ENCODE measurements at regions not wholly inside any gene's neighbourhood (a gene's known extent, or its start where the extent isn't known, plus 50 kb on each side); places are given as distances from the start of the nearest gene placed in this dataset.

DNA sequence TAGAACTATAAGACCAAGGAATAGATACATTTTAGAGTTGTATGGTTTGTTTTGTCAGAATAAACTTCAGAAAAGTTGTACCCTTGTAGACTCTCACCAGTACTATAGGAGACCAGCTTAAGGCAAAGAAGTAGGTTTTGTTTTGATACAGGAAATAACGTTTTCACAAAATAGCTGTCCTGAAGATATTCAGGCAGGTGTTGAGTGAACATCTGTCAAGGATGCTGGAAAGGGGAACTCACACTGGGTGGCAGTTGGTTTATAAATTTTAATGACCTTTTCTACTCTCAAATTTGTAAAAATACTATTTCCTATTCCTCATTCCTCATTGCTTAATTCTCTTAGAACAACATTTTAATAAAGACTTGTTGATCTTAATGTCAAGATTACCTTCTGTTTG lies 174.0 kb upstream of the MAN1A1 start:
- TF ChIP-seq, protein P1, sequence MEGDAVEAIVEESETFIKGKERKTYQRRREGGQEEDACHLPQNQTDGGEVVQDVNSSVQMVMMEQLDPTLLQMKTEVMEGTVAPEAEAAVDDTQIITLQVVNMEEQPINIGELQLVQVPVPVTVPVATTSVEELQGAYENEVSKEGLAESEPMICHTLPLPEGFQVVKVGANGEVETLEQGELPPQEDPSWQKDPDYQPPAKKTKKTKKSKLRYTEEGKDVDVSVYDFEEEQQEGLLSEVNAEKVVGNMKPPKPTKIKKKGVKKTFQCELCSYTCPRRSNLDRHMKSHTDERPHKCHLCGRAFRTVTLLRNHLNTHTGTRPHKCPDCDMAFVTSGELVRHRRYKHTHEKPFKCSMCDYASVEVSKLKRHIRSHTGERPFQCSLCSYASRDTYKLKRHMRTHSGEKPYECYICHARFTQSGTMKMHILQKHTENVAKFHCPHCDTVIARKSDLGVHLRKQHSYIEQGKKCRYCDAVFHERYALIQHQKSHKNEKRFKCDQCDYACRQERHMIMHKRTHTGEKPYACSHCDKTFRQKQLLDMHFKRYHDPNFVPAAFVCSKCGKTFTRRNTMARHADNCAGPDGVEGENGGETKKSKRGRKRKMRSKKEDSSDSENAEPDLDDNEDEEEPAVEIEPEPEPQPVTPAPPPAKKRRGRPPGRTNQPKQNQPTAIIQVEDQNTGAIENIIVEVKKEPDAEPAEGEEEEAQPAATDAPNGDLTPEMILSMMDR (IDR thresholded peaks at IDR 0.05; ENCODE audit: insufficient read depth, low read depth, low read length, missing control alignments) = no peak

DNA sequence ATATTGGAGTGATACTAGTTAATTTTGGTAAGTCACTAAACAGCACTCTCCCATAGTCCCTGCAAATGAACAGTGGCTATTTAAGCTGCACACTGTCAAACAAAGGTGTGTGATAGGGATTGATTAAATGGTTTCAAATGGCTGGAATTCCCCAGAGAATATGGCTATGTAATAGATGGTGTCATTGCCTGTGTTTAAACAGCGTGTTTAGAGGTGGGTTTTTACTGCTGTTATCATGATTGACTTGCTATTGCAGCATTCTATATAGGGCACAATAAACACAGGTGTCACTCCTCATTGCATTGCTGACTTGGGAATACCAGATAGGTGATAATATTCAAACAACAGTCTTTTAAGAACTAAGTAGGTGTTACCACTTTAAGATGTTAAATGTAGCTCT lies 171.7 kb upstream of the MAN1A1 start:
- DNase-seq (ENCODE audit: low read depth) = no peak
- H3K4me3 ChIP-seq (ENCODE audit: low read depth, low read length) = no peak overlapping the region
- TF ChIP-seq, protein P1 (IDR thresholded peaks at IDR 0.05; ENCODE audit: insufficient read depth, low read depth, low read length, missing control alignments) = no peak

More for the DNA sequence above, 174.0 kb upstream of the MAN1A1 start:
- no peak for DNase-seq (ENCODE audit: low read depth)
- no peak overlapping the region for H3K4me3 ChIP-seq (ENCODE audit: low read depth, low read length)

DNA sequence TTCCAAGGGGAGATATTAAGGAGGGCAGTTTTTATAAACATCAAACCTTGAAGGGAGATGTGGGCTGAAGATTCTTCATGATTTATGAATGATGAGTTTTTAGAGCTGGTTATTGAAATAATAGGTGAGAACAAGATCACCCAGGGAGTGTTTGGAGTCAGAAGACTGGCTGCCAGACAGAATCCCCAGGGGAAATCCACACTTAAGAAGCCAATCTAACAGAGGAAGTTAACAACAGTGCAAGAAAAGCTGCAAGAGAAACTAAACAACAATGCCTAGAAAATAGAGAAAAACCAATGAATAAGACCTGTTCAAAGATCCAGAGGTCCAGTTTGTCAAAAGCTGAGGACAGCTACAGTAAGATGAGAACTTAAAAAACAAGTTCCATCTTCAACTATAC lies 167.9 kb upstream of the MAN1A1 start:
- peak; percentile 57 for DNase-seq (ENCODE audit: low read depth)
- TF ChIP-seq, protein P1 (IDR thresholded peaks at IDR 0.05; ENCODE audit: insufficient read depth, low read depth, low read length, missing control alignments) = no peak
- no peak overlapping the region for H3K4me3 ChIP-seq (ENCODE audit: low read depth, low read length)

DNA sequence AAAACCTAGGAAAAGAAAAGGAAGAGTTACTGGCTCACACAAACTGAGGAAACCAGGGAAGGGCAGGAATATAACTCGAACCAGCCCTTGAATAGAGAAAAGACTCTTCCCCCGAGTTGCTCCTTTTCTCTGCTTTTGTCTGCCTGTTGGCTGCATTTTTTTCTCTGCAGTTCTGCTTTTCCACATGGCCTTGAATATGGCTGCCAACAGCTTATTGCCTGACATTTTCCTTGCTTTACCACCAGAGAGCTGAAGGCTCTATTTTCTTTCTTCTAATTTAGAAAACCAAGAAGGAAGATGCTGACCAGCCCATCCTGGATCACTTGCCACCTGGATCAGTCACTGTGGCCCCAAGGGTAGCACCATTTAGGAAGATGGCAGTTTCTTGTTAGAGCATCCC lies 164.8 kb upstream of the MAN1A1 start:
- no peak for DNase-seq (ENCODE audit: low read depth)
- TF ChIP-seq, protein P1 (IDR thresholded peaks at IDR 0.05; ENCODE audit: insufficient read depth, low read depth, low read length, missing control alignments) = no peak
- H3K4me3 ChIP-seq (ENCODE audit: low read depth, low read length) = no peak overlapping the region

DNA sequence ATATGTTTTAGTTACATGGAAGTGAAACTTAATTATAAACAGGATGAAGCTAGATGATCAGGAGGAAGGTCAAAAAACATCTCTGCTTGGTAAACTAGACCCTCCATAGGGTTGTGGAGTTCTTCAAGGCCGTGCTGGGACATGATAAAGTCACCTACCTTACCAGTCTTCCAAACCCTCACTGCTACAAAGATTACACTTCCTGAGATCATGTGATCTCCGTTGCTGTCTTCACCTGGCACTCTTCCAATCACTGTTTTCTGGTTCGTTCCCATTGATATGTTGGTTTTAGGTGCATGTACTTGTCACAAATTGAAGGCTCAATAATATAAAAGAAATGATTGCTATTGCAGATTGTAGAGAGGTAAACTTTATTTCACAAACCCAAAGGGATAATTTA lies 161.5 kb upstream of the MAN1A1 start:
- TF ChIP-seq, protein P1 (IDR thresholded peaks at IDR 0.05; ENCODE audit: insufficient read depth, low read depth, low read length, missing control alignments) = no peak
- no peak overlapping the region for H3K4me3 ChIP-seq (ENCODE audit: low read depth, low read length)
- DNase-seq (ENCODE audit: low read depth) = no peak

DNA sequence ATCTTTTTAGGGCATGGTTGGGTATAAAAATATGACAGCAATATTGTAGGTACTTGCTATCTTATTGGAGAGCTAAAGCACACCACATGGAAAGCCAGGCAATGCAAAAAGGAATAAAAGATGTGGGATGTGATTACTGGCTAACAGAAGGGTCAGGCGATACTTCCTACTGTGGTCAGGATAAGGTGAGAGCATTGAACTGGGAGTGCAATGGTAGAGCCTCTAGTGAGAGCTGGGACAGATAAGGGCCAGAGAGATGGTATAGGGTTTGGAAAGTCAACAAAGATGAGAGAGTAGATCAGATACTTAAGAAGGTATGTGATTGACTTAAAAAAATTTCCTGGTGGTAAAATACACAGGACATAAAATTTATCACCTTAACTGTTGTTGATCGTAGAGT lies 160.7 kb upstream of the MAN1A1 start:
- no peak for DNase-seq (ENCODE audit: low read depth)
- H3K4me3 ChIP-seq (ENCODE audit: low read depth, low read length) = no peak overlapping the region
- TF ChIP-seq, protein P1 (IDR thresholded peaks at IDR 0.05; ENCODE audit: insufficient read depth, low read depth, low read length, missing control alignments) = no peak

DNA sequence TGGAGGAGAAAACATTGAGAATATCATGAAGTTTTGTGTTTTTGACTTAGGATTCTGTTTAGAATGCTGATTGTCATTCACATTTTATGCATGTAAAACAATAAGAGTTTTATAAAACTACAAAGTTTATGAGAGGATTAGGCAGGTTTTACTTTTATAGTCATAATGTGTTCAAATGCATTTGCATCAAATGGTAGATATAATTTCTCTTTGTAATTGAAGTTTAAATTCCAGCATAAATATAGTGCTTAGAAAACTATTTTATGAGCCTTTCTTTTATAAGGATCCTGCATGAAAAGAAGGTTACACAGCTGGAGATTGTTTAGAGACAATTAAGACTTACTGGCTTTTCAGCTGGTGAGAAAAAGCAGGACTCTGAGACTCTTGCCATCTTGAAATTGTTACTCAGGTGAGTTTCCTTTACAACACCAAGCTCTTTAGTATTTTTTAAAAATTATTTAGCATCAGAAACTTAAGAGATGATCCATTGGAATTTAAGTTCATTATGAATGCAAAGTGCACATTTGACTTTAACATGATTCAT lies 157.1 kb upstream of the MAN1A1 start:
- TF ChIP-seq, protein P1 (IDR thresholded peaks at IDR 0.05; ENCODE audit: insufficient read depth, low read depth, low read length, missing control alignments) = no peak
- no peak for DNase-seq (ENCODE audit: low read depth)
- H3K4me3 ChIP-seq (ENCODE audit: low read depth, low read length) = no peak overlapping the region

Measured in GM12865 (cell line).